HepG2 (cell line): ENCODE measurements at regions not wholly inside any gene's neighbourhood (a gene's known extent, or its start where the extent isn't known, plus 50 kb on each side); places are given as distances from the start of the nearest gene placed in this dataset.

Experiments
- ATAC-seq: fragments of 200-7000 bp; cut with Tn5 transposase; 3 replicates; pipeline ENCODE4 v1.9.1; 2020; ENCODE audit warnings: mild to moderate bottlenecking, moderate library complexity
- BruUV-seq: library from RNA; stranded (reverse); fragments of 400-500 nt; replicated peaks from 2 replicates; lab custom pipeline; 2021; lab: Mats Ljungman, UMichigan
- CTCF ChIA-PET: fragments of 300-600 bp; formaldehyde crosslinking; extraction: SDS; loops from one replicate; lab custom pipeline; 2021; ENCODE audit warnings: low total read pairs, inconsistent platforms, low intra/inter-chr PET ratio; lab: Yijun Ruan, JAX
- POLR2A ChIA-PET: fragments of 350-600 bp; sonication (Branson Sonifier 250); formaldehyde crosslinking; loops from one replicate; lab custom pipeline; 2020; ENCODE audit warnings: antibody characterized with exemption, inconsistent platforms; lab: Yijun Ruan, JAX
- DNase-seq: peaks from one replicate; pipeline ENCODE4 v3.0.0-alpha.2; 2015; ENCODE audit warnings: low spot score
- FAIRE-seq: peaks from 3 replicates; lab custom pipeline; 2011; peaks lifted over from hg19 to GRCh38; lab: Jason Lieb, UNC
- H2AFZ ChIP-seq: one replicate; pipeline ENCODE4 v1.6.1; 2011; ENCODE audit warnings: low read length, inconsistent platforms
- H3K27ac ChIP-seq: fragments of 300-600 bp; 3 replicates; pipeline ENCODE4 v1.8.0; 2011; ENCODE audit warnings: mixed run types, mild to moderate bottlenecking, mixed read lengths, low read length, inconsistent platforms; ENCODE audit not compliant: insufficient read depth; ENCODE audit errors: extremely low read length
- H3K27me3 ChIP-seq, 2 experiments: fragments of 200-600 bp in 1 of 2; 2 replicates in 1 of 2; 3 replicates in 1 of 2; pipeline versions ENCODE4 v1.6.0 to v1.8.0; 2011; ENCODE audit warnings: low read length in 2 of 2, mild to moderate bottlenecking in 2 of 2, moderate library complexity in 2 of 2, inconsistent platforms in 1 of 2; ENCODE audit not compliant: insufficient read depth in 2 of 2, control insufficient read depth in 1 of 2
- H3K36me3 ChIP-seq, 2 experiments: fragments of 200-600 bp in 1 of 2; replicated peaks in 1 of 2; 2 replicates in 1 of 2; 3 replicates in 1 of 2; pipeline versions ENCODE4 v1.5.1 to v1.8.0; 2011; ENCODE audit warnings: low read length in 2 of 2, inconsistent platforms in 1 of 2; ENCODE audit not compliant: insufficient read depth in 2 of 2, control insufficient read depth in 1 of 2
- H3K4me1 ChIP-seq: 2 replicates; pipeline ENCODE4 v1.5.1; 2012; ENCODE audit warnings: low read length, inconsistent platforms; ENCODE audit not compliant: insufficient read depth
- H3K4me2 ChIP-seq: 2 replicates; pipeline ENCODE4 v1.6.0; 2011; ENCODE audit warnings: low read depth, low read length, inconsistent platforms
- H3K4me3 ChIP-seq, 3 experiments: fragments of 200-600 bp in 1 of 3; sonication (generic), shearing (Covaris generic) in 1 of 3; replicated peaks in 1 of 3; 2 replicates each; pipeline ENCODE4 v1.5.1; 2011 to 2016; ENCODE audit warnings: low read length in 3 of 3, inconsistent platforms in 2 of 3, low read depth in 2 of 3, mild to moderate bottlenecking in 2 of 3, control low read depth in 1 of 3, mixed read lengths in 1 of 3; ENCODE audit not compliant: insufficient read depth in 1 of 3
- H3K79me2 ChIP-seq: one replicate; pipeline ENCODE4 v1.6.1; 2011; ENCODE audit warnings: low read length, inconsistent platforms; ENCODE audit not compliant: insufficient read depth
- H3K9ac ChIP-seq: 2 replicates; pipeline ENCODE4 v1.6.0; 2011; ENCODE audit warnings: mild to moderate bottlenecking, low read depth, low read length, inconsistent platforms; ENCODE audit not compliant: insufficient read depth
- H3K9me3 ChIP-seq: 2 replicates; pipeline ENCODE4 v1.5.1; 2012; ENCODE audit warnings: mild to moderate bottlenecking, low read length
- H4K20me1 ChIP-seq: 2 replicates; pipeline ENCODE4 v1.6.0; 2011; ENCODE audit warnings: inconsistent platforms, mild to moderate bottlenecking, low read length, moderate library complexity; ENCODE audit not compliant: insufficient read depth
- EED ChIP-seq: sonication (generic); formaldehyde crosslinking; IDR thresholded peaks from 2 replicates; pipeline ENCODE4 v1.5.0; 2020; ENCODE audit warnings: mild to moderate bottlenecking, missing genetic modification reagents
- FOSL2 ChIP-seq: sonication (generic); formaldehyde crosslinking; IDR thresholded peaks from 2 replicates; pipeline ENCODE4 v1.4.0; 2020; ENCODE audit warnings: missing genetic modification reagents
- HOXD1 ChIP-seq: sonication (generic); formaldehyde crosslinking; IDR thresholded peaks from 2 replicates; pipeline ENCODE4 v1.5.0; 2020; ENCODE audit warnings: missing genetic modification reagents
- KDM2A ChIP-seq: sonication (generic); formaldehyde crosslinking; IDR thresholded peaks from 2 replicates; pipeline ENCODE4 v1.4.0; 2020; ENCODE audit warnings: low read depth, missing genetic modification reagents, borderline replicate concordance
- KLF15 ChIP-seq: sonication (generic); formaldehyde crosslinking; IDR thresholded peaks from 2 replicates; pipeline ENCODE4 v1.8.1; 2023; ENCODE audit warnings: borderline replicate concordance, mild to moderate bottlenecking, inconsistent platforms, missing genetic modification reagents, mixed read lengths
- RXRA ChIP-seq: sonication (generic); formaldehyde crosslinking; IDR thresholded peaks from 2 replicates; pipeline ENCODE4 v1.5.1; 2020; ENCODE audit warnings: missing genetic modification reagents
- TAF1 ChIP-seq: sonication (generic); formaldehyde crosslinking; IDR thresholded peaks from 2 replicates; pipeline ENCODE4 v1.4.0; 2020; ENCODE audit warnings: missing genetic modification reagents
- TP53 ChIP-seq: sonication (generic); formaldehyde crosslinking; conservative IDR thresholded peaks from 2 replicates; pipeline ENCODE4 v1.4.0; 2020; ENCODE audit warnings: missing genetic modification reagents
- U2AF1 ChIP-seq: fragments of 200-400 bp; formaldehyde crosslinking; optimal IDR thresholded peaks from 2 replicates; pipeline ENCODE3; 2017; ENCODE audit warnings: mild to moderate bottlenecking, low read depth, low read length
- ZBTB3 ChIP-seq: sonication (generic); formaldehyde crosslinking; IDR thresholded peaks from 2 replicates; pipeline ENCODE4 v1.4.0; 2020; ENCODE audit warnings: low read depth, mild to moderate bottlenecking, moderate library complexity, missing genetic modification reagents, borderline replicate concordance
- ZBTB8A ChIP-seq: sonication (generic); formaldehyde crosslinking; IDR thresholded peaks from 2 replicates; pipeline ENCODE4 v1.4.0; 2020; ENCODE audit warnings: mild to moderate bottlenecking, low read depth, missing genetic modification reagents, borderline replicate concordance
- ZNF263 ChIP-seq: sonication (generic); formaldehyde crosslinking; IDR thresholded peaks from 2 replicates; pipeline ENCODE4 v1.4.0; 2020; ENCODE audit warnings: missing genetic modification reagents
- ZNF33B ChIP-seq: sonication (generic); formaldehyde crosslinking; IDR thresholded peaks from 2 replicates; pipeline ENCODE4 v1.5.1; 2020; ENCODE audit warnings: mild to moderate bottlenecking, missing genetic modification reagents
- ZNF747 ChIP-seq: sonication (generic); formaldehyde crosslinking; IDR thresholded peaks from 2 replicates; pipeline ENCODE4 v1.8.1; 2023; ENCODE audit warnings: missing genetic modification reagents, mild to moderate bottlenecking, borderline replicate concordance
- in situ Hi-C: cut with HindIII; loops from 2 replicates; pipeline ENCODE4 v1.10.0; 2017; ENCODE audit warnings: low pct_unique_long_range_greater_than_20kb; ENCODE audit not compliant: extremely low pct_ligation_motif_present
- intact Hi-C: fragments of 100-400 bp; cut with micrococcal nuclease; formaldehyde crosslinking; loops from one replicate; pipeline ENCODE4 v1.10.0; 2022; ENCODE audit not compliant: unreplicated experiment
- TF ChIP-seq, protein P1 (sequence below): sonication (generic); formaldehyde crosslinking; IDR thresholded peaks from 2 replicates; pipeline ENCODE4 v1.4.0; 2020; ENCODE audit warnings: low read depth, mild to moderate bottlenecking, missing genetic modification reagents

DNA sequence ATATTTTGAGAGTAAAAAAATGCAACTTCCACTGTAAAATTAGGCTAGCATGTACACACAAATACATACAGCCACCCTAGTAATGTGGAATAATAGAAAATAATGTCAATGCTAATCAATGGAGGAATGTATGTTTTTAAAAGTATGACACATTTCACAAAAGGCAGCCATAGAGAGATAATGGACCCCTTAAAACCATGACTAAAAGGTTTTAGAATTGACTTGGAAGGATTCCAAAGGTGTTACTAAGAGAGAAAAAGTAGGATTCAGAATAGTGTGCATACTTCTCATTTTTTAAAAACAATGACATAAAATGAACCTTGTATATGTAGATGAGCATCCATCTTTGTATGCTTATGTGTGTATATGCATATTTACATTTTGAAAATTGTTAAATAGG, 597.9 kb upstream of the PCDH9 start:
- no peaks in the 10 kb centered on the region for H3K27me3 ChIP-seq
- POLR2A ChIA-PET = no interaction called here
- TF ChIP-seq RXRA (CRISPR knock-in tag) (no peak), HOXD1 (no peak), ZBTB3 (no peak), TP53 (no peak), ZNF33B (CRISPR knock-in tag) (no peak), KLF15 (CRISPR knock-in tag) (no peak), U2AF1 (no peak), ZNF263 (CRISPR knock-in tag) (no peak), EED (CRISPR knock-in tag) (no peak), ZNF747 (CRISPR knock-in tag) (no peak), FOSL2 (CRISPR knock-in tag) (no peak), KDM2A (CRISPR knock-in tag) (no peak), ZBTB8A (CRISPR knock-in tag) (no peak), TAF1 (CRISPR knock-in tag) (no peak)
- TF ChIP-seq, protein P1, sequence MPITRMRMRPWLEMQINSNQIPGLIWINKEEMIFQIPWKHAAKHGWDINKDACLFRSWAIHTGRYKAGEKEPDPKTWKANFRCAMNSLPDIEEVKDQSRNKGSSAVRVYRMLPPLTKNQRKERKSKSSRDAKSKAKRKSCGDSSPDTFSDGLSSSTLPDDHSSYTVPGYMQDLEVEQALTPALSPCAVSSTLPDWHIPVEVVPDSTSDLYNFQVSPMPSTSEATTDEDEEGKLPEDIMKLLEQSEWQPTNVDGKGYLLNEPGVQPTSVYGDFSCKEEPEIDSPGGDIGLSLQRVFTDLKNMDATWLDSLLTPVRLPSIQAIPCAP (CRISPR knock-in tag) = no peak
- TF ChIP-seq, all 625 proteins: peak for 0
- no peaks in the 10 kb centered on the region for H3K36me3 ChIP-seq
- no peak overlapping the region for H2AFZ ChIP-seq
- H3K79me2 ChIP-seq = no peaks in the 10 kb centered on the region
- H3K27ac ChIP-seq = no peak overlapping the region
- in situ Hi-C loops (no loop called here), intact Hi-C loops (no loop called here)
- H3K4me2 ChIP-seq = no peak overlapping the region
- no peaks in the 10 kb centered on the region for H4K20me1 ChIP-seq
- CTCF ChIA-PET = no interaction called here
- FAIRE-seq = no peak
- no peak overlapping the region for H3K9ac ChIP-seq
- H3K4me1 ChIP-seq = no peaks in the 10 kb centered on the region
- no TSS peak for BruUV-seq
- H3K9me3 ChIP-seq = no peaks in the 10 kb centered on the region
- H3K4me3 ChIP-seq = no peak overlapping the region
- DNase-seq = no peak
- ATAC-seq = no peak
